ENCODE measurements at regions not wholly inside any gene's neighbourhood (a gene's known extent, or its start where the extent isn't known, plus 50 kb on each side); places are given as distances from the start of the nearest gene placed in this dataset.

DNA sequence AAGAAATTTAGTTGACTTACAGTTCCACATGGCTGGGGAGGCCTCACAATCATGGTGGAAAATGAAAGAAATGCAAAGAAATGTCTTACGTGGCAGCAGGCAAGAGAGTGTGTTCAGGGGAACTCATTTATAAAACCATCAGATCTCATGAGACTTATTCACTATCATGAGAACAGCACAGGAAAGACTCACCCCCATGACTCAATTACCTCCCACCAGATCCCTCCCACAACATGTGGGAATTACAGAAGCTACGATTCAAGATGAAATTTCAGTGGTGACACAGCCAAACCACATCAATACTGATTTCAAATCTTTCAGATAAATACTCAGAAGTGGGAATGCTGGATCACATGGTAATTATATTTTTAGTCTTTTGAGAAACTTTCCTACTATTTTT is 1357.9 kb downstream of the SLITRK5 start:
- TF ChIP-seq EZH2phosphoT487 (IDR thresholded peaks at IDR 0.05; ENCODE audit: low read depth): no peak
- TF ChIP-seq, protein P1, sequence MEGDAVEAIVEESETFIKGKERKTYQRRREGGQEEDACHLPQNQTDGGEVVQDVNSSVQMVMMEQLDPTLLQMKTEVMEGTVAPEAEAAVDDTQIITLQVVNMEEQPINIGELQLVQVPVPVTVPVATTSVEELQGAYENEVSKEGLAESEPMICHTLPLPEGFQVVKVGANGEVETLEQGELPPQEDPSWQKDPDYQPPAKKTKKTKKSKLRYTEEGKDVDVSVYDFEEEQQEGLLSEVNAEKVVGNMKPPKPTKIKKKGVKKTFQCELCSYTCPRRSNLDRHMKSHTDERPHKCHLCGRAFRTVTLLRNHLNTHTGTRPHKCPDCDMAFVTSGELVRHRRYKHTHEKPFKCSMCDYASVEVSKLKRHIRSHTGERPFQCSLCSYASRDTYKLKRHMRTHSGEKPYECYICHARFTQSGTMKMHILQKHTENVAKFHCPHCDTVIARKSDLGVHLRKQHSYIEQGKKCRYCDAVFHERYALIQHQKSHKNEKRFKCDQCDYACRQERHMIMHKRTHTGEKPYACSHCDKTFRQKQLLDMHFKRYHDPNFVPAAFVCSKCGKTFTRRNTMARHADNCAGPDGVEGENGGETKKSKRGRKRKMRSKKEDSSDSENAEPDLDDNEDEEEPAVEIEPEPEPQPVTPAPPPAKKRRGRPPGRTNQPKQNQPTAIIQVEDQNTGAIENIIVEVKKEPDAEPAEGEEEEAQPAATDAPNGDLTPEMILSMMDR (IDR thresholded peaks at IDR 0.05; ENCODE audit: low read depth, low read length): no peak
- peaks cover 5% of the 10 kb centered on the region for H3K9me3 ChIP-seq (ENCODE audit: insufficient read depth, low read length)
- H3K36me3 ChIP-seq (replicated peaks; ENCODE audit: low read depth, low read length): peaks cover under 1% of the 10 kb centered on the region
- no peak overlapping the region for H3K27ac ChIP-seq (ENCODE audit: low read length)
- no peaks in the 10 kb centered on the region for H3K4me1 ChIP-seq (ENCODE audit: low read length)
- H2AFZ ChIP-seq (ENCODE audit: low read depth, low read length): no peak overlapping the region
- no peaks in the 10 kb centered on the region for H4K20me1 ChIP-seq (ENCODE audit: insufficient read depth, low read length)
- no peak overlapping the region for H3K4me2 ChIP-seq (ENCODE audit: low read length)
- no peak overlapping the region for H3K4me3 ChIP-seq (ENCODE audit: low read length)
- H3K79me2 ChIP-seq (ENCODE audit: low read length): no peaks in the 10 kb centered on the region
- H3K9ac ChIP-seq (ENCODE audit: low read length): no peak overlapping the region
- H3K27me3 ChIP-seq (ENCODE audit: low read depth, low read length): no peaks in the 10 kb centered on the region

DNA sequence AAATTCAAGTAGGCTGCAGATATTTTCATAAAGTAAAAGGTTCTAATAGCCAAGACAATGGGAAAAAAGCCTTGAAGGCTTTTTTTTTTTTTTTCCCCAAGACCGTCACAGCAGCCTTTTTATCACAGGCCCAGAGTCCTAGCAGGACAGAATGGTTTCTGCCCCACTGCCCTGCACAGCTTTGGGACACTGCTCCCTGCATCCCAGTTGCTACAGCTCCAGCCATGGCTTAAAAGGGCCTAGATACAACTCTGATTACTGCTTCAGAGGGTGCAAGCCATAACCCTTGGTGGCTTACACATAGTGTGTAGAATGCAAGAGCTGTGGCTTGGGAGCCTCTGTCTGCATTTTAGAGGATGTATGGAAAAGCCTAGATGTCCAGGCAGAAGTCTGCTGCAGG is 1362.8 kb downstream of the SLITRK5 start:
- no peaks in the 10 kb centered on the region for H3K27me3 ChIP-seq (ENCODE audit: low read depth, low read length)
- H3K9me3 ChIP-seq (ENCODE audit: insufficient read depth, low read length): peaks cover 13% of the 10 kb centered on the region
- H3K79me2 ChIP-seq (ENCODE audit: low read length): no peaks in the 10 kb centered on the region
- TF ChIP-seq, protein P1 (IDR thresholded peaks at IDR 0.05; ENCODE audit: low read depth, low read length): no peak
- TF ChIP-seq EZH2phosphoT487 (IDR thresholded peaks at IDR 0.05; ENCODE audit: low read depth): no peak
- H3K4me2 ChIP-seq (ENCODE audit: low read length): no peak overlapping the region
- H3K36me3 ChIP-seq (replicated peaks; ENCODE audit: low read depth, low read length): peaks cover 2% of the 10 kb centered on the region
- no peaks in the 10 kb centered on the region for H4K20me1 ChIP-seq (ENCODE audit: insufficient read depth, low read length)
- H3K27ac ChIP-seq (ENCODE audit: low read length): no peak overlapping the region
- no peak overlapping the region for H2AFZ ChIP-seq (ENCODE audit: low read depth, low read length)
- H3K9ac ChIP-seq (ENCODE audit: low read length): no peak overlapping the region
- no peaks in the 10 kb centered on the region for H3K4me1 ChIP-seq (ENCODE audit: low read length)
- H3K4me3 ChIP-seq (ENCODE audit: low read length): no peak overlapping the region

DNA sequence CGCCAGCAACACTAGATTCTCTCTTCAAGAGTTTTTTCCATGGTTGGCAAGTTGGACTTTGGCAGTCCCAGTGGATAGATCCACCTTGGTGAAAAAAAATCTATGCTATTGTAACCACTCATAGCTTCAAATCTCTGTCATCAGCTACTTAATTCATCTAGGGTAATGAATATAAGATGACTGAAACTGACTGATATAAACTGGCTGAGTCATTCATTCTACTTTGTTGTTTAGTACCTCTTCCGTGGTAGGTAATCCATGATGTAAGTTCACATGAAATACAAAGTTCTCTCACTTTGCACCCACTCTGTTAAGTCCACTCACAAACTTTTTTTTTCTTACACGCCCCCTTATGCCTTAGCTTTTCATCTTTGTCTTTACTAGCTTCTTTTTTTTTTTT is 1381.5 kb downstream of the SLITRK5 start:
- TF ChIP-seq, protein P1 (IDR thresholded peaks at IDR 0.05; ENCODE audit: low read depth, low read length): no peak
- no peak for TF ChIP-seq EZH2phosphoT487 (IDR thresholded peaks at IDR 0.05; ENCODE audit: low read depth)
- Histone ChIP-seq H2AFZ (ENCODE audit: low read depth, low read length) (0 out of 2 replicates have a peak overlapping the region, but pooled peaks have one; percentile 11), H3K4me3 (ENCODE audit: low read length) (no peak overlapping the region), H3K9me3 (ENCODE audit: insufficient read depth, low read length) (no peaks in the 10 kb centered on the region), H3K4me1 (ENCODE audit: low read length) (no peaks in the 10 kb centered on the region), H3K27me3 (ENCODE audit: low read depth, low read length) (no peaks in the 10 kb centered on the region), H3K9ac (ENCODE audit: low read length) (no peak overlapping the region), H3K27ac (ENCODE audit: low read length) (no peak overlapping the region), H3K79me2 (ENCODE audit: low read length) (no peaks in the 10 kb centered on the region), H4K20me1 (ENCODE audit: insufficient read depth, low read length) (no peaks in the 10 kb centered on the region), H3K36me3 (replicated peaks; ENCODE audit: low read depth, low read length) (no peaks in the 10 kb centered on the region), H3K4me2 (ENCODE audit: low read length) (no peak overlapping the region)

DNA sequence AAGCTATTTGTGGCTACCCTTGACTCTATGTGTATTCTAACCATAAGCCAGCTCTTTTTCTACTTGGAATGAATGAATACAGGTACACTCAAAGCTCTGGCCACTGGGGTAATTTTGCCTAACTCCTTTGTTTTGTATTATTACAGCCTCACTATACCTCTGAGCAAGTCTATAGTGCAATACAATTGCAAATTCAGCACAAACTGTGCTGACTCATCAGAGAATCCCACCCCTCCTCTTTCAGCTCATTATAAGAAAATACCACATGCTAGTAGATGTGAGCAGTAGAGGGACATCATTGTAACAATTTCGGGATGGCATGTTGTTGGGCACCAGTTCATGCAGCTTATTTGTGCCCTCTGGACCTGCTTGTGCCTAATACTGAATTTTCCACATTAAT is 1382.2 kb downstream of the SLITRK5 start:
- no peaks in the 10 kb centered on the region for H3K27me3 ChIP-seq (ENCODE audit: low read depth, low read length)
- H3K27ac ChIP-seq (ENCODE audit: low read length): no peak overlapping the region
- no peak overlapping the region for H3K4me2 ChIP-seq (ENCODE audit: low read length)

More for the DNA sequence above, 1382.2 kb downstream of the SLITRK5 start:
- no peaks in the 10 kb centered on the region for H4K20me1 ChIP-seq (ENCODE audit: insufficient read depth, low read length)
- no peaks in the 10 kb centered on the region for H3K36me3 ChIP-seq (replicated peaks; ENCODE audit: low read depth, low read length)
- H2AFZ ChIP-seq (ENCODE audit: low read depth, low read length): no peak overlapping the region
- H3K4me1 ChIP-seq (ENCODE audit: low read length): no peaks in the 10 kb centered on the region
- no peaks in the 10 kb centered on the region for H3K9me3 ChIP-seq (ENCODE audit: insufficient read depth, low read length)
- no peaks in the 10 kb centered on the region for H3K79me2 ChIP-seq (ENCODE audit: low read length)
- TF ChIP-seq EZH2phosphoT487 (IDR thresholded peaks at IDR 0.05; ENCODE audit: low read depth): no peak
- TF ChIP-seq, protein P1 (IDR thresholded peaks at IDR 0.05; ENCODE audit: low read depth, low read length): no peak
- H3K9ac ChIP-seq (ENCODE audit: low read length): no peak overlapping the region
- H3K4me3 ChIP-seq (ENCODE audit: low read length): no peak overlapping the region

Data from OCI-LY3 (cell line).